Astrocyte (in vitro differentiated cells and primary cell): ENCODE measurements at regions not wholly inside any gene's neighbourhood (a gene's known extent, or its start where the extent isn't known, plus 50 kb on each side); places are given as distances from the start of the nearest gene placed in this dataset.

Experiments
- EZH2 ChIP-seq: IDR thresholded peaks from 2 replicates; pipeline ENCODE4 v1.6.1; 2012; ENCODE audit warnings: mild to moderate bottlenecking, low read length, inconsistent platforms; ENCODE audit not compliant: insufficient read depth
- TF ChIP-seq, protein P1 (sequence below): IDR thresholded peaks from 2 replicates; pipeline ENCODE4 v1.5.1; 2011; ENCODE audit warnings: low read depth, mild to moderate bottlenecking, inconsistent platforms, low read length, moderate library complexity; ENCODE audit not compliant: insufficient read depth

GRCh38 chr5:18605186-18605585, 970.9 kb downstream of the TAF11L14 start:
- TF ChIP-seq, protein P1, sequence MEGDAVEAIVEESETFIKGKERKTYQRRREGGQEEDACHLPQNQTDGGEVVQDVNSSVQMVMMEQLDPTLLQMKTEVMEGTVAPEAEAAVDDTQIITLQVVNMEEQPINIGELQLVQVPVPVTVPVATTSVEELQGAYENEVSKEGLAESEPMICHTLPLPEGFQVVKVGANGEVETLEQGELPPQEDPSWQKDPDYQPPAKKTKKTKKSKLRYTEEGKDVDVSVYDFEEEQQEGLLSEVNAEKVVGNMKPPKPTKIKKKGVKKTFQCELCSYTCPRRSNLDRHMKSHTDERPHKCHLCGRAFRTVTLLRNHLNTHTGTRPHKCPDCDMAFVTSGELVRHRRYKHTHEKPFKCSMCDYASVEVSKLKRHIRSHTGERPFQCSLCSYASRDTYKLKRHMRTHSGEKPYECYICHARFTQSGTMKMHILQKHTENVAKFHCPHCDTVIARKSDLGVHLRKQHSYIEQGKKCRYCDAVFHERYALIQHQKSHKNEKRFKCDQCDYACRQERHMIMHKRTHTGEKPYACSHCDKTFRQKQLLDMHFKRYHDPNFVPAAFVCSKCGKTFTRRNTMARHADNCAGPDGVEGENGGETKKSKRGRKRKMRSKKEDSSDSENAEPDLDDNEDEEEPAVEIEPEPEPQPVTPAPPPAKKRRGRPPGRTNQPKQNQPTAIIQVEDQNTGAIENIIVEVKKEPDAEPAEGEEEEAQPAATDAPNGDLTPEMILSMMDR: no peak
- TF ChIP-seq EZH2: no peak
